Fibroblast of the aortic adventitia (primary cell): ENCODE measurements at regions not wholly inside any gene's neighbourhood (a gene's known extent, or its start where the extent isn't known, plus 50 kb on each side); places are given as distances from the start of the nearest gene placed in this dataset.
A peak's percentile ranks its signal among the peaks of the same experiment; 100 is the strongest.

ENCODE experiments used
- DNase-seq: peaks from one replicate; pipeline ENCODE4 v3.0.0-alpha.2; 2010; ENCODE audit warnings: low read depth
- H3K4me3 ChIP-seq: 2 replicates; pipeline ENCODE4 v1.5.1; 2011; ENCODE audit warnings: low read depth, mild to moderate bottlenecking, control low read depth, low read length, moderate library complexity
- TF ChIP-seq, protein P1 (sequence below): IDR thresholded peaks from 2 replicates; pipeline ENCODE4 v1.5.1; 2011; ENCODE audit warnings: mild to moderate bottlenecking, low read length, control low read depth, inconsistent platforms; ENCODE audit not compliant: insufficient read depth

DNA sequence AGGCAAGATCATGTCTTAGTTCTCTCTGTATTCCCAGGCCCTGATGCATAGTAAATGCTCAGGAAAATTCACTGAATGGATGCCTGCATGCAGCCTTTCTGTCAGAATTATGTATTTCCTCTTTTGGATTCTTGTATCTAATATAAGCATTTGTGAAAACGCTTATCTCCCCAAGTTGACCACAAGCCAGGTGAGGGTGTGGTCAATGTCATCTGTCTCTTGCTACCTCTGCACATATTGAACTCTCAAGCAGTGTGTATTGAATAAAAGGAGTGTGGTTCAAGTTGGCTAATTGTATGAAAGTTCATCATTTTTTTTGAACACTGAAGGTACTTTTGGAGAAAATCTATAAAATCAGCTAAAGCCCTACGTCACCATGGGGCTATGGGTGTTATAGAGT is 84.3 kb downstream of the CNGA2 start:
- TF ChIP-seq, protein P1, sequence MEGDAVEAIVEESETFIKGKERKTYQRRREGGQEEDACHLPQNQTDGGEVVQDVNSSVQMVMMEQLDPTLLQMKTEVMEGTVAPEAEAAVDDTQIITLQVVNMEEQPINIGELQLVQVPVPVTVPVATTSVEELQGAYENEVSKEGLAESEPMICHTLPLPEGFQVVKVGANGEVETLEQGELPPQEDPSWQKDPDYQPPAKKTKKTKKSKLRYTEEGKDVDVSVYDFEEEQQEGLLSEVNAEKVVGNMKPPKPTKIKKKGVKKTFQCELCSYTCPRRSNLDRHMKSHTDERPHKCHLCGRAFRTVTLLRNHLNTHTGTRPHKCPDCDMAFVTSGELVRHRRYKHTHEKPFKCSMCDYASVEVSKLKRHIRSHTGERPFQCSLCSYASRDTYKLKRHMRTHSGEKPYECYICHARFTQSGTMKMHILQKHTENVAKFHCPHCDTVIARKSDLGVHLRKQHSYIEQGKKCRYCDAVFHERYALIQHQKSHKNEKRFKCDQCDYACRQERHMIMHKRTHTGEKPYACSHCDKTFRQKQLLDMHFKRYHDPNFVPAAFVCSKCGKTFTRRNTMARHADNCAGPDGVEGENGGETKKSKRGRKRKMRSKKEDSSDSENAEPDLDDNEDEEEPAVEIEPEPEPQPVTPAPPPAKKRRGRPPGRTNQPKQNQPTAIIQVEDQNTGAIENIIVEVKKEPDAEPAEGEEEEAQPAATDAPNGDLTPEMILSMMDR: no peak
- H3K4me3 ChIP-seq: no peak overlapping the region
- DNase-seq: no peak

DNA sequence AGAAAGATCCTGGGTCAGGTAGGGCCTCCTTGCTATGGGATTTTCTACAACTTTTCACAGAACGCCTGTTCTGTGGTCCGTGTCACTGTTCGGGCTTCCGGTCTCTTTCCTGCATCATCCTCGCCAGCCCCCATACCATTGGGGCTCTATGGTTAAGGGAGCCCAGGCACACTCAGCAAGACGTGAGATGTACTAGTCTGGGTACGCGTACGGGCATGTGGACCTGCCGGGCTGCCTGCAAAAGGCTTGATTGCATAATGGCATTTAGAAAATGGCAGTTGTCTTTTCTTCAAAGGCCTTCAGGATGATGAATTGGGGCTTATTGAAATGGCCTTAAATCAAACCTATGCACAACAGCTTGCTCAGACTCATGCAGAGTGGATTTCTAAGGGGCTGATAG is 86.7 kb downstream of the CNGA2 start:
- TF ChIP-seq, protein P1: no peak
- H3K4me3 ChIP-seq: no peak overlapping the region
- DNase-seq: no peak

DNA sequence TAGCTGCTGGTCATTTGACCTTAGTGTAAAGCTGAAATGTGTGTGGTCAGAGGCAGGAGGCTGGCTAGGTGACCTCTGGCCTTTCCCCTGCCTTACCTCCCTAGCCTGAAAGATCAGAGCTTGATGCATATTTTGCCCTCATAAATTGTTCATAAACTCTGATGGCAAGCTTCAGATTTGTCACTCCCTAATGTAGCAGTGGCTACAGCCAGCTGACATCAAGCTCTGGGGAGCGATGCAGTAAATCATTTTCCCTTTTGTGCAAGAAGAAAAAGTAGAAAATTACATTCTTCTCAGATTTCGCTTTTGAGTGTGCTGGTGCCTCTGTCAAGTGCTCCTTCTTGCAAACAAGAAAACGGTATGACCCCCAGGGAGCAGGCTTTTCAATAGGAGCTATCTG is 87.7 kb upstream of the MAGEA4 start:
- TF ChIP-seq, protein P1: no peak

DNA sequence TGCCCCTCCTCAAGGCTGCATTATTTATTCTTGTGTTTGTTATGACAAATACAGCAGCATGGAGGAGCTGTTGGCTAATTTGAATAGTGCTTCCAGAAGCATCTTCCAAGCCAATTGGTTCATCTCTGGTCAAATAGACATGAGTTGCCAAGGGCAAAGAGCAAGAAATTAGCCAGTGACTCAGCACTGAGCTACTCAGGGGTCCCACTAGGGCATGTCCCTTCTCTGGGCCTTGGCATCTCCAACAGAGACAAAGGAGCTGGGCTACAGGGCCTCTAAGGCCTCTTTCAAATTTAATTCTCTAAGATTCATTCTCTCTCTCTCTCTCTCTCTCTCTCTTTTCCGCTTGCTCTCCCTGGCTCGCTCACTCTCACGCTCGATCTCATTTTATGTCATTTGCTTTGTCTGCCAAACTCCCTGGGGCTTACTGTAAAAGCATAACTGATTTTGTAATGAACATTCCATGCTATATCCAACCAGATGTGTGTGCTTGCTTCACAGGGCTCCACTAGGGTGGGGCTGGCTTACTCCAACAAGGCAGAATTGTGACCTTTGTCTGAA is 86.7 kb upstream of the MAGEA4 start:
- TF ChIP-seq, protein P1: peak; percentile 25

More for the DNA sequence above, 87.7 kb upstream of the MAGEA4 start:
- H3K4me3 ChIP-seq: no peak overlapping the region
- no peak for DNase-seq

DNA sequence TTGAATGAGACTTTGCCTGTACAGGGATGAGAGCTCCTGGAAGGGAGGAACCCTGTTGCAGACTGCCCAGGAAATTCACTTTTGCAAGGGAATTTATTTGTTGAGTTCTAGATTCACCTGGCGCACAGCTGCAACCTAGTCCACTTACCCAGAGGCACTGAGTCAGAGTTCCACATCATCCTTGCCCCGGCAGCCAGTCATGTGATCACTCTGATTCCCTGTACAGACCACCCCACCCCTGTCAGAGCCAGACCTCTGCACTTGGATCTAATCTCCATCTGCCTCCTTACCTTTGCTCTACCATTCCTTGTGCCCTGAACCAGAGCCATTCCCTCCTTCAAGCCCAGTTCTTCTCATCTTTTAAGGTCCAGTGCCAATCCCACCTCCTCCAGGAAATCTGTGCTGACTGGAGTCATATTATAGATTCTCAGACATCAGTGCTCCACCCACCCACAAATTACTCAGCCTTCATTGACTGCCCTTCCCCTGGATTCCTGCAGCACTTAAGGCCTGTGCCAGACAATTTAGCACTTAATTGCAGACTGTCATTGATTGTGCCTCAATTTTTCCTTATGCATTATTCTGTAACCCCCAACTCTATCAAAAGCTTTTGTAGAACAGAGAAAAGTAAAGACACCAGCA is 84.1 kb upstream of the MAGEA4 start:
- no peak overlapping the region for H3K4me3 ChIP-seq
- TF ChIP-seq, protein P1: no peak
- DNase-seq: peak; percentile 19

More for the DNA sequence above, 86.7 kb upstream of the MAGEA4 start:
- H3K4me3 ChIP-seq: no peak overlapping the region
- peak; percentile 94 for DNase-seq

DNA sequence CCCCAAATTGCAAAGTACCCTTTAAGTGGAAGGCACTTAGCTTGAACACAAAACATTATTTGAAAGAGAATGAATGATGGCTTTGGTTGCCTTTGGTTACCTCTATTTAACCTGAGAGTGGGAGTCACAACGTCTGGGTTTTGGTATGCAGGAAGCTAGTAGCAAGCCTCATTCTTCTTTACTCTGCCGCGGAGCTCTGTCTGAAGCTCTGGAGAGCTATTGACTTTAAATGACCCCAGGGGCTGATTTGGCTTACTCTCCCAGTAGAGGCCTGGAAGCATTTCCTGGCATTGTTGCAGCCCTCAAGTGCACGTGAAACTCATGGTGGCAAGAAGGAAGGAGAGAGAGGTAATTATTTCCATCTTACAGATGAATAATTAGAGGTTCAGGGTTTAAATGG is 81.8 kb upstream of the MAGEA4 start:
- DNase-seq: peak; percentile 1
- H3K4me3 ChIP-seq: no peak overlapping the region
- TF ChIP-seq, protein P1: no peak
